ENCODE measurements at regions not wholly inside any gene's neighbourhood (a gene's known extent, or its start where the extent isn't known, plus 50 kb on each side); places are given as distances from the start of the nearest gene placed in this dataset.

DNA sequence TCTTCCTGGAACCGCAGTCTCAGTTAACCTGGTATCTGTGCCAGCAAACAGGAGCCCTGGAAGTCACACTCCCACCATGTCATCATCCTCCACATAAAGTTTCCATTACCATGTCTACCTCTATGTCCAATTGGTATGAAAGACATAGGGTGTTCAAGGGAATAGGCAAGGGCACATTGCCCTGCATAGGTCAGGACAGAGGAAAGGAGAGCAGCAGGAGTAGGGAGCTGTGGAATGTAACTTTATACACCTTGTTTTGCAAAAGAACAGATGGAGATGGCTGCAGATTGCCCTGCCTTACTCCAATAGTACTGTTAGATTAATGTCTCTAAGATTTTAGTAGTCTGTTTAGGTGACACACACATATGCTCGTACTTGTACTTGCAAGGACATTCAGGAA, 1056.4 kb downstream of the NTRK3 start (continued):
- TF ChIP-seq KDM1A (IDR thresholded peaks at IDR 0.05; ENCODE audit: low read depth): no peak
- no peak for TF ChIP-seq TFCP2L1 (CRISPR knock-in tag; IDR thresholded peaks at IDR 0.05)
- no peak for TF ChIP-seq JUN (IDR thresholded peaks at IDR 0.05)
- TF ChIP-seq FOSB (CRISPR knock-in tag; IDR thresholded peaks at IDR 0.05): no peak
- no peak for TF ChIP-seq FOSL2 (IDR thresholded peaks at IDR 0.05)
- no peak for TF ChIP-seq FOSL2 (CRISPR knock-in tag; IDR thresholded peaks at IDR 0.05)
- TF ChIP-seq, protein P1, sequence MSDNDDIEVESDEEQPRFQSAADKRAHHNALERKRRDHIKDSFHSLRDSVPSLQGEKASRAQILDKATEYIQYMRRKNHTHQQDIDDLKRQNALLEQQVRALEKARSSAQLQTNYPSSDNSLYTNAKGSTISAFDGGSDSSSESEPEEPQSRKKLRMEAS (IDR thresholded peaks at IDR 0.05): no peak
- TF ChIP-seq RCOR1 (IDR thresholded peaks at IDR 0.05; ENCODE audit: low read depth, low read length): no peak
- no peak for TF ChIP-seq JUNB (IDR thresholded peaks at IDR 0.05)

DNA sequence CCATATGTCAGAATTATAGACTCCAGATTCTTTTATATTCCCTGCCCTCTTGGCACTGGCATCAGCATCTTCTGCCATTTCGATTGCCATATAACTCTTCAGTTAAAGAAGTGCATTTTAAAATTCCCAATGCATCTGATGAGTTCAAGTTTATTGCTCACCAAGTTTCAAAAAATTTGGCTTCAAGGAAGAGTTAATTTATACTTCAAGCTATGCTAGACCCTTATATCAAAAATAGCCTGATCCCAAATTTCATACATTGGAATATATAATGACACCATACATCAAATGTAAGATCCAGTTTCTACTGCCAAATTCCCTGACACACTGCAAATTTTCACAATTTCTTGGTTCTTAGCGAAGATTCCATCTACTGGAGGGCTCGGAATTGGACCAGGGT, 1058.6 kb downstream of the NTRK3 start:
- CTCF ChIA-PET: no interaction called here
- no peaks in the 10 kb centered on the region for H3K9me3 ChIP-seq
- no peak overlapping the region for H3K4me2 ChIP-seq
- no peaks in the 10 kb centered on the region for H3K4me1 ChIP-seq
- DNase-seq (ENCODE audit: low read depth in 1 of 2, low spot score in 1 of 2) (no peak), FAIRE-seq (no peak), ATAC-seq (no peak)
- 2% methylated on average over 3 of the region's 3 CpGs for WGBS (ENCODE audit: missing lambda C conversion rate)
- no peak overlapping the region for H3K27ac ChIP-seq
- no peak overlapping the region for H3K4me3 ChIP-seq
- TF ChIP-seq MAFK (IDR thresholded peaks at IDR 0.05; ENCODE audit: partially characterized antibody): no peak
- TF ChIP-seq BHLHE40 (IDR thresholded peaks at IDR 0.05; ENCODE audit: low read depth, low read length): no peak
- TF ChIP-seq NFE2L2 (conservative IDR thresholded peaks at IDR 0.05; ENCODE audit: low read length): no peak
- TF ChIP-seq RFX5 (IDR thresholded peaks at IDR 0.05): no peak
- POLR2A ChIA-PET: no interaction called here

DNA sequence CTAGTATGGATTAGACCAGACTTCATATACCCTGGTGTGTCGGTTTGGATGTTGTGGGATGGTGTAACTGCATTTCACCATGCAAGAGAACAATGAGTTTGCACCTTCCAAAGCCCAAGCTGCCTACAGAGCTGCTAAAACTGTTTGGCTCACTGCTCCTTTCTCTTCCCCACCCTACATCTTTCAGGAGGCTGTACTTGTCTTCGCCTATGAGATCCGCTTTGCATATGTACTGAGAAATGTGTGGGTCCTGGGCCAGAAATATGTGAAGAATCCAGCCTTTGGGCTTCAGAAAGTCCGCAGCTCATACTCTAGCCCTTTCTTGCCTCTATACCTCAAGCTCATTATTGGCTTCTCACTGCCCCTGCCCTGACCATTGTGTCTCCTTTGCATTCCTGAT, 1060.0 kb downstream of the NTRK3 start:
- ATAC-seq (no peak), DNase-seq (ENCODE audit: low read depth in 1 of 2, low spot score in 1 of 2) (no peak), FAIRE-seq (no peak)
- Histone ChIP-seq H3K4me2 (no peak overlapping the region), H3K4me3 (no peak overlapping the region), H3K9me3 (no peaks in the 10 kb centered on the region), H3K4me1 (no peaks in the 10 kb centered on the region), H3K27ac (no peak overlapping the region)
- WGBS (ENCODE audit: missing lambda C conversion rate): 20% methylated on average over 4 of the region's 4 CpGs
- ChIA-PET CTCF (interaction anchor here (0.6 to 1.2 kb wide), 2 partner anchors 7 to 394 kb away, joined by 3 to 4 read pairs; no protein-coding TSS in a partner anchor), POLR2A (no interaction called here)
- no peak for TF ChIP-seq EHF (CRISPR knock-in tag; IDR thresholded peaks at IDR 0.05)
- TF ChIP-seq, protein P2, sequence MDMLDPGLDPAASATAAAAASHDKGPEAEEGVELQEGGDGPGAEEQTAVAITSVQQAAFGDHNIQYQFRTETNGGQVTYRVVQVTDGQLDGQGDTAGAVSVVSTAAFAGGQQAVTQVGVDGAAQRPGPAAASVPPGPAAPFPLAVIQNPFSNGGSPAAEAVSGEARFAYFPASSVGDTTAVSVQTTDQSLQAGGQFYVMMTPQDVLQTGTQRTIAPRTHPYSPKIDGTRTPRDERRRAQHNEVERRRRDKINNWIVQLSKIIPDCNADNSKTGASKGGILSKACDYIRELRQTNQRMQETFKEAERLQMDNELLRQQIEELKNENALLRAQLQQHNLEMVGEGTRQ (IDR thresholded peaks at IDR 0.05): no peak
- no peak for TF ChIP-seq RFX5 (IDR thresholded peaks at IDR 0.05)
- no peak for TF ChIP-seq JUNB (IDR thresholded peaks at IDR 0.05)
- TF ChIP-seq HOXA7 (CRISPR knock-in tag; IDR thresholded peaks at IDR 0.05): no peak
- TF ChIP-seq FOSB (CRISPR knock-in tag; IDR thresholded peaks at IDR 0.05): no peak
- TF ChIP-seq BHLHE40 (IDR thresholded peaks at IDR 0.05; ENCODE audit: low read depth, low read length): no peak

DNA sequence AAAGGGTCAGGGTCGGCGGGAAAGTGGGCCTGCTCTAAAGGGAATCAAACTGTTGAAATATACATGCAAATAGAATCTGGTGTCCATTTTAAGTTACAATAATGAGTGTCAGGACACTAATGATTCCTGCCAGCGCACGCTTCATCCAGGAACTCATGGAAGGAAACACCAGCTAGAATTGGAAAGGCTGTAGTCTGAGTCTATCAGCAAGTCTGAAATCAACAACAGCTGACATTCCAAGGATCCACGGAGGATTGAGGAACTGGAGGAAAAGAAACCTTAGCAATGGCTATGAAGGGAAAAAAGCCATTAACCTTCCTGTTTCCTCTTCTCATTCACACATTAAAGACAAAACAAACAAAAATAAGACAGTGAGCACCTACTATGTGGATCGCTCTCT, 1063.1 kb downstream of the NTRK3 start:
- FAIRE-seq: no peak
- DNase-seq (ENCODE audit: low read depth in 1 of 2, low spot score in 1 of 2): no peak
- TF ChIP-seq SMC3 (IDR thresholded peaks at IDR 0.05): no peak
- TF ChIP-seq, protein P3, sequence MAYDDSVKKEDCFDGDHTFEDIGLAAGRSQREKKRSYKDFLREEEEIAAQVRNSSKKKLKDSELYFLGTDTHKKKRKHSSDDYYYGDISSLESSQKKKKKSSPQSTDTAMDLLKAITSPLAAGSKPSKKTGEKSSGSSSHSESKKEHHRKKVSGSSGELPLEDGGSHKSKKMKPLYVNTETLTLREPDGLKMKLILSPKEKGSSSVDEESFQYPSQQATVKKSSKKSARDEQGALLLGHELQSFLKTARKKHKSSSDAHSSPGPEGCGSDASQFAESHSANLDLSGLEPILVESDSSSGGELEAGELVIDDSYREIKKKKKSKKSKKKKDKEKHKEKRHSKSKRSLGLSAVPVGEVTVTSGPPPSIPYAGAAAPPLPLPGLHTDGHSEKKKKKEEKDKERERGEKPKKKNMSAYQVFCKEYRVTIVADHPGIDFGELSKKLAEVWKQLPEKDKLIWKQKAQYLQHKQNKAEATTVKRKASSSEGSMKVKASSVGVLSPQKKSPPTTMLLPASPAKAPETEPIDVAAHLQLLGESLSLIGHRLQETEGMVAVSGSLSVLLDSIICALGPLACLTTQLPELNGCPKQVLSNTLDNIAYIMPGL (CRISPR knock-in tag; IDR thresholded peaks at IDR 0.05; ENCODE audit: borderline replicate concordance): no peak
- no peak for TF ChIP-seq NR3C1 (IDR thresholded peaks at IDR 0.05)
- TF ChIP-seq, protein P4, sequence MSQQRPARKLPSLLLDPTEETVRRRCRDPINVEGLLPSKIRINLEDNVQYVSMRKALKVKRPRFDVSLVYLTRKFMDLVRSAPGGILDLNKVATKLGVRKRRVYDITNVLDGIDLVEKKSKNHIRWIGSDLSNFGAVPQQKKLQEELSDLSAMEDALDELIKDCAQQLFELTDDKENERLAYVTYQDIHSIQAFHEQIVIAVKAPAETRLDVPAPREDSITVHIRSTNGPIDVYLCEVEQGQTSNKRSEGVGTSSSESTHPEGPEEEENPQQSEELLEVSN (IDR thresholded peaks at IDR 0.05; ENCODE audit: borderline replicate concordance, low read depth): no peak
- TF ChIP-seq FOSL2 (IDR thresholded peaks at IDR 0.05): no peak
- no peak for TF ChIP-seq FOSL2 (CRISPR knock-in tag; IDR thresholded peaks at IDR 0.05)
- no peak for TF ChIP-seq CBX8 (IDR thresholded peaks at IDR 0.05)
- no peak for TF ChIP-seq JUN (IDR thresholded peaks at IDR 0.05)
- TF ChIP-seq ZC3H11A (IDR thresholded peaks at IDR 0.05): no peak
- TF ChIP-seq NFE2L2 (conservative IDR thresholded peaks at IDR 0.05; ENCODE audit: low read length): no peak
- TF ChIP-seq MAZ (IDR thresholded peaks at IDR 0.05; ENCODE audit: borderline replicate concordance, low read depth, low read length): no peak
- no peak overlapping the region for H3K4me3 ChIP-seq
- ChIA-PET CTCF (no interaction called here), POLR2A (no interaction called here)
- H3K27ac ChIP-seq: no peak overlapping the region
- no peak overlapping the region for H3K4me2 ChIP-seq
- no peaks in the 10 kb centered on the region for H3K9me3 ChIP-seq
- H3K4me1 ChIP-seq: no peaks in the 10 kb centered on the region
- ATAC-seq: no peak
- 10% methylated on average over 6 of the region's 6 CpGs for WGBS (ENCODE audit: missing lambda C conversion rate)
